Natural killer cell (primary cell): ENCODE measurements at regions not wholly inside any gene's neighbourhood (a gene's known extent, or its start where the extent isn't known, plus 50 kb on each side); places are given as distances from the start of the nearest gene placed in this dataset.

ENCODE experiments used
- ATAC-seq, 3 donors: fragments of 150-1000 bp in 2 of 3; fragments of 200-7000 bp in 1 of 3; cut with Tn5 transposase; 1 replicate in 1 of 3; 2 replicates in 2 of 3; pipeline ENCODE4 v1.10.0; 2021; ENCODE audit warnings: mild to moderate bottlenecking in 2 of 3, moderate library complexity in 2 of 3
- DNase-seq, 2 donors: peaks; one replicate each; pipeline versions ENCODE4 v3.0.0 to v3.0.0-alpha.2; 2013 to 2021; ENCODE audit warnings: mixed read lengths in 1 of 2
- H3K27ac ChIP-seq: one replicate; pipeline ENCODE4 v1.5.1; 2013; ENCODE audit warnings: mild to moderate bottlenecking, low read length
- H3K27me3 ChIP-seq: one replicate; pipeline ENCODE4 v1.6.1; 2013; ENCODE audit warnings: low read length; ENCODE audit not compliant: control insufficient read depth, insufficient read depth
- H3K36me3 ChIP-seq: one replicate; pipeline ENCODE4 v1.6.1; 2013; ENCODE audit warnings: low read length; ENCODE audit not compliant: control insufficient read depth, insufficient read depth
- H3K4me1 ChIP-seq: one replicate; pipeline ENCODE4 v1.6.1; 2013; ENCODE audit warnings: low read length; ENCODE audit not compliant: control insufficient read depth, insufficient read depth
- H3K4me3 ChIP-seq: one replicate; pipeline ENCODE4 v1.5.1; 2013; ENCODE audit warnings: low read length
- H3K9me3 ChIP-seq: one replicate; pipeline ENCODE4 v1.6.1; 2013; ENCODE audit warnings: low read length; ENCODE audit not compliant: control insufficient read depth, insufficient read depth
- H3K27ac Mint-ChIP-seq, 2 donors: one replicate each; pipeline ENCODE4 v1.8.0; 2022; ENCODE audit warnings: mild to moderate bottlenecking in 2 of 2, mixed read lengths in 2 of 2, moderate library complexity in 1 of 2
- H3K27me3 Mint-ChIP-seq, 2 donors: one replicate each; pipeline ENCODE4 v1.8.0; 2022; ENCODE audit warnings: low read depth in 2 of 2, mixed read lengths in 2 of 2
- H3K36me3 Mint-ChIP-seq: one replicate; pipeline ENCODE4 v1.8.0; 2022; ENCODE audit warnings: mixed read lengths
- H3K4me1 Mint-ChIP-seq, 2 donors: one replicate each; pipeline ENCODE4 v1.8.0; 2022; ENCODE audit warnings: mixed read lengths in 2 of 2
- H3K4me3 Mint-ChIP-seq: one replicate; pipeline ENCODE4 v1.8.0; 2022; ENCODE audit warnings: mild to moderate bottlenecking, moderate library complexity, mixed read lengths
- H3K9me3 Mint-ChIP-seq, 2 donors: one replicate each; pipeline ENCODE4 v1.8.0; 2022; ENCODE audit warnings: mixed read lengths in 2 of 2
- WGBS: methylation state at CpG from one replicate; pipeline ENCODE4 v1.1.7; 2013; ENCODE audit warnings: missing lambda C conversion rate; ENCODE audit not compliant: insufficient coverage; 5-methylcytosine and 5-hydroxymethylcytosine counted together
- intact Hi-C: fragments of 100-400 bp; cut with micrococcal nuclease; formaldehyde crosslinking; loops from one replicate; pipeline ENCODE4 v1.14.2; 2022
- TF ChIP-seq, protein P1 (sequence below): fragments of 200-600 bp; IDR thresholded peaks from one replicate; pipeline ENCODE4 v1.8.0; 2022; ENCODE audit warnings: antibody characterized with exemption

DNA sequence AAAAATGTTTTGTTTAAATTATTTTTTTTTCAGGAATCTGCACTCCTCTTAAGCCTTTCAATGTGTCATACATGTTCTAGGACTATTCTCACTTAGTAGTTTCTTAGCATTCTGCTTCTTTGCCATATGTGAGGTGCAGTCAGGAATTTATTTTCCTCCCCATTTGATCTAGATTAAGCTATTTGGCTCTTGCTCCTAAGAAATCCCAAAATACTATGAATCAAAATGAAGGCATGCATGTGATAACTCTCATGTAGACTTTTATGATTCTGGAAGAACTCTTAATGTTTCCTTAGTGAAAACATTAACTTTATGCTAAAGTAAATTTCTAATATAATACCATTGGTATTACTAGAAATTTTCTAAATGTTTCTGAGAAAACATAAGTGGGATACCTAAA is 664.5 kb downstream of the RAPGEF2 start:
- H3K27me3 ChIP-seq = no peaks in the 10 kb centered on the region
- H3K4me1 Mint-ChIP-seq = no peaks in the 10 kb centered on the region
- H3K27ac ChIP-seq = no peak overlapping the region
- DNase-seq (no peak), ATAC-seq (no peak)
- no peak overlapping the region for H3K27ac Mint-ChIP-seq
- TF ChIP-seq, protein P1, sequence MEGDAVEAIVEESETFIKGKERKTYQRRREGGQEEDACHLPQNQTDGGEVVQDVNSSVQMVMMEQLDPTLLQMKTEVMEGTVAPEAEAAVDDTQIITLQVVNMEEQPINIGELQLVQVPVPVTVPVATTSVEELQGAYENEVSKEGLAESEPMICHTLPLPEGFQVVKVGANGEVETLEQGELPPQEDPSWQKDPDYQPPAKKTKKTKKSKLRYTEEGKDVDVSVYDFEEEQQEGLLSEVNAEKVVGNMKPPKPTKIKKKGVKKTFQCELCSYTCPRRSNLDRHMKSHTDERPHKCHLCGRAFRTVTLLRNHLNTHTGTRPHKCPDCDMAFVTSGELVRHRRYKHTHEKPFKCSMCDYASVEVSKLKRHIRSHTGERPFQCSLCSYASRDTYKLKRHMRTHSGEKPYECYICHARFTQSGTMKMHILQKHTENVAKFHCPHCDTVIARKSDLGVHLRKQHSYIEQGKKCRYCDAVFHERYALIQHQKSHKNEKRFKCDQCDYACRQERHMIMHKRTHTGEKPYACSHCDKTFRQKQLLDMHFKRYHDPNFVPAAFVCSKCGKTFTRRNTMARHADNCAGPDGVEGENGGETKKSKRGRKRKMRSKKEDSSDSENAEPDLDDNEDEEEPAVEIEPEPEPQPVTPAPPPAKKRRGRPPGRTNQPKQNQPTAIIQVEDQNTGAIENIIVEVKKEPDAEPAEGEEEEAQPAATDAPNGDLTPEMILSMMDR = no peak
- no peaks in the 10 kb centered on the region for H3K27me3 Mint-ChIP-seq
- H3K4me3 Mint-ChIP-seq = no peak overlapping the region
- no peak overlapping the region for H3K4me3 ChIP-seq
- intact Hi-C loops = no loop called here
- H3K36me3 Mint-ChIP-seq = no peaks in the 10 kb centered on the region
- no peaks in the 10 kb centered on the region for H3K9me3 ChIP-seq
- H3K9me3 Mint-ChIP-seq = peaks cover 3 to 11% of the 10 kb centered on the region in 2 donors
- H3K4me1 ChIP-seq = no peaks in the 10 kb centered on the region
- H3K36me3 ChIP-seq = no peaks in the 10 kb centered on the region

DNA sequence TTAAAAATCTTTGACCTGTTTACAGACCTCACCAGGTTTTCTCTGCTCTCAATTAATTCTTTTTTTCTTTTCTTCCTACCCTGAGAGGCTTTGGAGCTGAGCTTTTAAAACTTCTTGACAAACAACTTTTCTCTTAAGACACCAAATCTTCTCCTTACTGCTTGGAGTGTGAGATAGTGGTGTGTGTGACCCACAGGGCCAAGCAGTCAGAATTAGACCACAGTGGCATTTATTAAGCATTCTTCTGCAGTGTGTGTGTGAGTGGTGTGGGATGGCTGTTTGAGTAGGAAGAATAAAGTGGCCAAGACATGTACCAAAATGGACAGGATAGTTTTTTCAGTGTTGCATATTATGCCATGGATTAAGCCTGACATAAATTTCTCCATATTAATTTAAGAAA is 665.1 kb downstream of the RAPGEF2 start:
- Mint-ChIP-seq H3K4me3 (no peak overlapping the region), H3K27ac (no peak overlapping the region), H3K9me3 (peaks cover 3 to 13% of the 10 kb centered on the region in 2 donors), H3K36me3 (no peaks in the 10 kb centered on the region), H3K27me3 (no peaks in the 10 kb centered on the region), H3K4me1 (no peaks in the 10 kb centered on the region)
- H3K36me3 ChIP-seq = no peaks in the 10 kb centered on the region
- no peaks in the 10 kb centered on the region for H3K27me3 ChIP-seq
- no peak overlapping the region for H3K4me3 ChIP-seq
- H3K4me1 ChIP-seq = no peaks in the 10 kb centered on the region
- intact Hi-C loops = no loop called here
- H3K27ac ChIP-seq = no peak overlapping the region
- ATAC-seq = no peak
- TF ChIP-seq, protein P1 = no peak
- no peaks in the 10 kb centered on the region for H3K9me3 ChIP-seq
- DNase-seq = no peak

DNA sequence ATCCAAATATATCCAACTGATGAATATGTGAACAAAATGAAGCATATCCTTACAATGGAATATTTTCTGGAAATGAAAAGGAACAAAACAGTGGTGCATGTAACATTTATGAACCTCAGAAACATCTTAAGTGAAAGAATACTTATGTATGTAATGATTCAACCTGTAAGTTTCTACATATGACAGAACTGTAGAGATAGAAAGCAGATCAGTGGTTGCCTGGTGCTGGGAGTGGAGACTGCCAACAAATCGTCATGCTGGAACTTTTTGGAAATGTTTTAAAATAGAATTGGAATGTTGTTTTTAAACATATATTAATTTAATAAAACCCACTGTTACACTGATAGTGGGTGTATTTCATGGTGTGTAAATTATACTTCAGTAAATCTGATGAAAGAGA is 667.5 kb downstream of the RAPGEF2 start:
- Histone ChIP-seq H3K27me3 (no peaks in the 10 kb centered on the region), H3K4me1 (no peaks in the 10 kb centered on the region), H3K4me3 (no peak overlapping the region), H3K36me3 (no peaks in the 10 kb centered on the region), H3K27ac (no peak overlapping the region), H3K9me3 (no peaks in the 10 kb centered on the region)
- Mint-ChIP-seq H3K9me3 (peaks cover 5 to 14% of the 10 kb centered on the region in 2 donors), H3K27me3 (no peaks in the 10 kb centered on the region), H3K36me3 (no peaks in the 10 kb centered on the region), H3K4me1 (no peaks in the 10 kb centered on the region), H3K27ac (no peak overlapping the region), H3K4me3 (no peak overlapping the region)
- TF ChIP-seq, protein P1 = no peak
- no peak for ATAC-seq
- no CpG with 5 or more reads among the region's 1 CpG for WGBS
- no peak for DNase-seq
- intact Hi-C loops = no loop called here

DNA sequence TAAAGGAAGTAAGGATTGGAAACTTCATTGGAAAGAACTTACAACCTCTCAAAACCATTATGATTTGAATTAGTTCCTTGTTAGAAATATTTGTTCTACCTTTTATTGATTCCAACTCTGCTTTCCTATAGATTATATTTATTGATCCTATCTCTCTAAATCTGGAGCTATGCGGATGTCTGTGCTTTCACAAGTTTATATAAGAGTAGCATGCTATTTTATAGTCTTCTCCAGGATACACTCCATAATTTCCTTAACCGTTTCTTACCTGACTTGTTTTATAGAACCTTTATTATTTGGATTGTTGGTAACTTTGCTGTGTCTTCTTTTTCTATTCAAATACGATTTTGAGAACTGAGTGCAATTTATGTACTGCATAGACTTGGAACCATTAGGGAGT is 668.1 kb downstream of the RAPGEF2 start:
- no peaks in the 10 kb centered on the region for H3K27me3 ChIP-seq
- H3K36me3 ChIP-seq = no peaks in the 10 kb centered on the region
- Mint-ChIP-seq H3K4me3 (no peak overlapping the region), H3K9me3 (peaks cover 5 to 12% of the 10 kb centered on the region in 2 donors), H3K27ac (no peak overlapping the region), H3K27me3 (no peaks in the 10 kb centered on the region), H3K36me3 (no peaks in the 10 kb centered on the region), H3K4me1 (no peaks in the 10 kb centered on the region)
- intact Hi-C loops = no loop called here
- H3K27ac ChIP-seq = no peak overlapping the region
- ATAC-seq (no peak), DNase-seq (no peak)
- 0% methylated on average over 1 of the region's 3 CpGs for WGBS
- no peaks in the 10 kb centered on the region for H3K9me3 ChIP-seq
- no peak overlapping the region for H3K4me3 ChIP-seq
- no peaks in the 10 kb centered on the region for H3K4me1 ChIP-seq
- TF ChIP-seq, protein P1 = no peak
